Peyer's patch (tissue), 4 donors: ENCODE measurements at regions not wholly inside any gene's neighbourhood (a gene's known extent, or its start where the extent isn't known, plus 50 kb on each side); places are given as distances from the start of the nearest gene placed in this dataset.

ENCODE experiments used
- DNase-seq, 3 donors: peaks; one replicate each; pipeline ENCODE4 v3.0.0-alpha.2; 2017 to 2019
- H3K27ac ChIP-seq, 4 donors: fragments of 200-600 bp; sonication (generic); one replicate each; pipeline ENCODE4 v1.5.1; 2016 to 2019
- H3K27me3 ChIP-seq, 2 donors: fragments of 200-600 bp; sonication (generic); one replicate each; pipeline ENCODE4 v1.5.1; 2019
- H3K36me3 ChIP-seq, 3 donors: fragments of 200-600 bp; sonication (generic); one replicate each; pipeline ENCODE4 v1.5.1; 2016 to 2019
- H3K4me1 ChIP-seq, 4 donors: fragments of 200-600 bp; sonication (generic); one replicate each; pipeline ENCODE4 v1.5.1; 2016 to 2019
- H3K4me3 ChIP-seq, 4 donors: fragments of 200-600 bp; sonication (generic); 1 replicate in 3 of 4; 2 replicates in 1 of 4; pipeline ENCODE4 v1.5.1; 2016 to 2019; ENCODE audit warnings: mild to moderate bottlenecking in 1 of 4
- H3K9me3 ChIP-seq, 4 donors: fragments of 200-600 bp; sonication (generic); one replicate each; pipeline ENCODE4 v1.5.1; 2016 to 2019; ENCODE audit warnings: mild to moderate bottlenecking in 1 of 4
- CTCF ChIP-seq, 6 experiments: fragments of 450-650 bp in 4 of 6; fragments of 200-600 bp in 2 of 6; sonication (generic) in 1 of 6; IDR thresholded peaks; one replicate each; pipeline ENCODE4 v1.5.1; 2017 to 2019; ENCODE audit warnings: antibody characterized with exemption in 6 of 6, mild to moderate bottlenecking in 3 of 6, moderate library complexity in 1 of 6
- POLR2A ChIP-seq, 2 donors: fragments of 450-650 bp; IDR thresholded peaks; one replicate each; pipeline ENCODE4 v1.5.1; 2017; ENCODE audit warnings: antibody characterized with exemption in 2 of 2, mild to moderate bottlenecking in 2 of 2, moderate library complexity in 2 of 2

- Histone ChIP-seq H3K36me3 (no peaks in the 10 kb centered on the region), H3K27ac (no peak overlapping the region), H3K27me3 (no peaks in the 10 kb centered on the region), H3K4me3 (no peak overlapping the region), H3K4me1 (no peaks in the 10 kb centered on the region), H3K9me3 (no peaks in the 10 kb centered on the region)
- no peak for DNase-seq
- TF ChIP-seq POLR2A (IDR thresholded peaks at IDR 0.05) = no peak
- TF ChIP-seq CTCF (IDR thresholded peaks at IDR 0.05) = no peak
Observed at GRCh38 chr15:95556866-95557225, 773.7 kb upstream of the NR2F2 start.

- Histone ChIP-seq H3K4me1 (no peaks in the 10 kb centered on the region), H3K27me3 (no peaks in the 10 kb centered on the region), H3K4me3 (no peak overlapping the region), H3K27ac (no peak overlapping the region), H3K9me3 (no peaks in the 10 kb centered on the region), H3K36me3 (no peaks in the 10 kb centered on the region)
- no peak for DNase-seq
- TF ChIP-seq CTCF (IDR thresholded peaks at IDR 0.05) = no peak
- no peak for TF ChIP-seq POLR2A (IDR thresholded peaks at IDR 0.05)
Observed at GRCh38 chr15:95557226-95558046, 773.1 kb upstream of the NR2F2 start.

- no peak for DNase-seq
- Histone ChIP-seq H3K36me3 (no peaks in the 10 kb centered on the region), H3K4me3 (no peak overlapping the region), H3K27ac (no peak overlapping the region), H3K9me3 (no peaks in the 10 kb centered on the region), H3K4me1 (no peaks in the 10 kb centered on the region), H3K27me3 (no peaks in the 10 kb centered on the region)
- TF ChIP-seq POLR2A (IDR thresholded peaks at IDR 0.05) (no peak), CTCF (IDR thresholded peaks at IDR 0.05) (no peak)
Observed at GRCh38 chr15:95558131-95558530, 772.4 kb upstream of the NR2F2 start.

GRCh38 chr15:95558916-95559315 lies 771.6 kb upstream of the NR2F2 start:
- TF ChIP-seq POLR2A (IDR thresholded peaks at IDR 0.05) (no peak), CTCF (IDR thresholded peaks at IDR 0.05) (no peak)
- Histone ChIP-seq H3K36me3 (no peaks in the 10 kb centered on the region), H3K4me1 (no peaks in the 10 kb centered on the region), H3K27ac (no peak overlapping the region), H3K27me3 (no peaks in the 10 kb centered on the region), H3K4me3 (no peak overlapping the region), H3K9me3 (no peaks in the 10 kb centered on the region)
- DNase-seq = no peak

- TF ChIP-seq POLR2A (IDR thresholded peaks at IDR 0.05) (no peak), CTCF (IDR thresholded peaks at IDR 0.05) (no peak)
- no peaks in the 10 kb centered on the region for H3K27me3 ChIP-seq
- H3K4me3 ChIP-seq = no peak overlapping the region
- H3K9me3 ChIP-seq = no peaks in the 10 kb centered on the region
- no peak for DNase-seq
- H3K27ac ChIP-seq = no peak overlapping the region
- no peaks in the 10 kb centered on the region for H3K4me1 ChIP-seq
- no peaks in the 10 kb centered on the region for H3K36me3 ChIP-seq
Observed at GRCh38 chr15:95559875-95560394, 770.6 kb upstream of the NR2F2 start.
